PC-9 (cell line): ENCODE measurements at regions not wholly inside any gene's neighbourhood (a gene's known extent, or its start where the extent isn't known, plus 50 kb on each side); places are given as distances from the start of the nearest gene placed in this dataset.

Experiments used
- BruUV-seq: library from RNA; stranded (reverse); fragments of 400-500 nt; replicated peaks from 2 replicates; lab custom pipeline; 2021; lab: Mats Ljungman, UMichigan
- CTCF ChIA-PET: fragments of 300-600 bp; sonication (Branson Sonifier 250); formaldehyde crosslinking; loops from one replicate; lab custom pipeline; 2022; ENCODE audit warnings: antibody characterized with exemption; lab: Charles Lee
- POLR2A ChIA-PET: fragments of 300-600 bp; sonication (Branson Sonifier 250); formaldehyde crosslinking; loops from one replicate; lab custom pipeline; 2022; ENCODE audit warnings: antibody characterized with exemption; ENCODE audit not compliant: unreplicated experiment; lab: Charles Lee
- DNase-seq, 2 experiments: peaks; one replicate each; pipeline versions ENCODE4 v3.0.0 to v3.0.0-alpha.2; 2015 to 2022; ENCODE audit warnings: mixed read lengths in 1 of 2
- H2AFZ ChIP-seq: fragments of 200-600 bp; sonication (generic); 2 replicates; pipeline ENCODE4 v1.8.1; 2017; ENCODE audit warnings: antibody characterized with exemption
- H3F3A ChIP-seq: fragments of 200-600 bp; sonication (generic); 2 replicates; pipeline ENCODE4 v1.8.1; 2017; ENCODE audit warnings: antibody characterized with exemption, mild to moderate bottlenecking, low read depth; ENCODE audit not compliant: insufficient read depth
- H3K27ac ChIP-seq: fragments of 200-600 bp; sonication (generic); 2 replicates; pipeline ENCODE4 v1.6.1; 2016; ENCODE audit warnings: mixed run types
- H3K27me3 ChIP-seq: fragments of 200-600 bp; sonication (generic); 2 replicates; pipeline ENCODE4 v1.6.1; 2016; ENCODE audit warnings: low read depth, mixed run types; ENCODE audit not compliant: insufficient read depth
- H3K36me3 ChIP-seq: fragments of 200-600 bp; sonication (generic); 2 replicates; pipeline ENCODE4 v1.6.1; 2016; ENCODE audit warnings: low read depth, mixed run types
- H3K4me1 ChIP-seq: fragments of 200-600 bp; sonication (generic); replicated peaks from 2 replicates; pipeline ENCODE4 v1.6.1; 2016; ENCODE audit warnings: mixed run types; ENCODE audit not compliant: insufficient read depth
- H3K4me2 ChIP-seq: fragments of 200-600 bp; sonication (generic); 2 replicates; pipeline ENCODE4 v1.6.1; 2017; ENCODE audit warnings: mixed run types
- H3K4me3 ChIP-seq: fragments of 200-600 bp; sonication (generic); 2 replicates; pipeline ENCODE4 v1.6.1; 2016; ENCODE audit warnings: mixed run types
- H3K79me2 ChIP-seq: fragments of 200-600 bp; sonication (generic); 2 replicates; pipeline ENCODE4 v1.6.1; 2017; ENCODE audit warnings: low read depth, mixed run types
- H3K9me2 ChIP-seq: fragments of 200-600 bp; sonication (generic); 2 replicates; pipeline ENCODE4 v1.8.1; 2017; ENCODE audit warnings: mild to moderate bottlenecking; ENCODE audit not compliant: insufficient read depth
- H3K9me3 ChIP-seq: fragments of 200-600 bp; sonication (generic); 2 replicates; pipeline ENCODE4 v1.8.1; 2016; ENCODE audit warnings: low read depth; ENCODE audit not compliant: insufficient read depth
- H4K20me1 ChIP-seq: fragments of 200-600 bp; sonication (generic); 2 replicates; pipeline ENCODE4 v1.8.1; 2017; ENCODE audit not compliant: insufficient read depth
- EZH2 ChIP-seq: fragments of 200-600 bp; sonication (generic); IDR thresholded peaks from 2 replicates; pipeline ENCODE4 v1.8.0; 2017; ENCODE audit warnings: antibody characterized with exemption, low read depth
- intact Hi-C: fragments of 100-400 bp; cut with micrococcal nuclease; formaldehyde crosslinking; loops from one replicate; pipeline ENCODE4 v1.10.0; 2022; ENCODE audit not compliant: unreplicated experiment
- TF ChIP-seq, protein P1 (sequence below): fragments of 200-600 bp; sonication (generic); conservative IDR thresholded peaks from 2 replicates; pipeline ENCODE4 v1.6.1; 2017; ENCODE audit warnings: mixed run types, antibody characterized with exemption, mild to moderate bottlenecking, moderate library complexity

DNA sequence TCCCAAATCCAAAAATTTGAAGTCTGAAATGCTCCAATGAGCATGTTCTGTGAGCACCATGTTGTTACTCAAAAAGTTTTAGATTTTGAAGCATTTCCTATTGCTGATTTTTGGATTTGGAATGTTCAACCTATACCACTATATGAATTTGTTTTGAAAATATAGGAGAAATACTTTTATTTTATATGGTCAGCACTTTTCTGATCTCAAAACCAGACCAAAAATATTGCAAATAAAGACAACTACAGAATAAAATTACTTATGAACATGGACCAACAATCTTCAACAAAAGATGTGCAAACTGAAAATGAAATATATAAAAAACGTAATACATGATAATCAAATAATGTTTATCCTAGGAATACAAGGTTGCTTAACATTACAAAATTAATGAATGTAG lies 73.7 kb upstream of the APOBEC4 start:
- POLR2A ChIA-PET: no interaction called here
- no peaks in the 10 kb centered on the region; the same call in 1 of the 2 replicates for H3K9me2 ChIP-seq
- no peaks in the 10 kb centered on the region for H3F3A ChIP-seq
- no peaks in the 10 kb centered on the region for H3K9me3 ChIP-seq
- no peak for DNase-seq
- H3K79me2 ChIP-seq: no peaks in the 10 kb centered on the region
- TF ChIP-seq EZH2: no peak
- TF ChIP-seq, protein P1, sequence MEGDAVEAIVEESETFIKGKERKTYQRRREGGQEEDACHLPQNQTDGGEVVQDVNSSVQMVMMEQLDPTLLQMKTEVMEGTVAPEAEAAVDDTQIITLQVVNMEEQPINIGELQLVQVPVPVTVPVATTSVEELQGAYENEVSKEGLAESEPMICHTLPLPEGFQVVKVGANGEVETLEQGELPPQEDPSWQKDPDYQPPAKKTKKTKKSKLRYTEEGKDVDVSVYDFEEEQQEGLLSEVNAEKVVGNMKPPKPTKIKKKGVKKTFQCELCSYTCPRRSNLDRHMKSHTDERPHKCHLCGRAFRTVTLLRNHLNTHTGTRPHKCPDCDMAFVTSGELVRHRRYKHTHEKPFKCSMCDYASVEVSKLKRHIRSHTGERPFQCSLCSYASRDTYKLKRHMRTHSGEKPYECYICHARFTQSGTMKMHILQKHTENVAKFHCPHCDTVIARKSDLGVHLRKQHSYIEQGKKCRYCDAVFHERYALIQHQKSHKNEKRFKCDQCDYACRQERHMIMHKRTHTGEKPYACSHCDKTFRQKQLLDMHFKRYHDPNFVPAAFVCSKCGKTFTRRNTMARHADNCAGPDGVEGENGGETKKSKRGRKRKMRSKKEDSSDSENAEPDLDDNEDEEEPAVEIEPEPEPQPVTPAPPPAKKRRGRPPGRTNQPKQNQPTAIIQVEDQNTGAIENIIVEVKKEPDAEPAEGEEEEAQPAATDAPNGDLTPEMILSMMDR: no peak
- intact Hi-C loops: no loop called here
- no peaks in the 10 kb centered on the region for H3K4me1 ChIP-seq
- no peak overlapping the region for H3K4me2 ChIP-seq
- H4K20me1 ChIP-seq: no peaks in the 10 kb centered on the region
- CTCF ChIA-PET: no interaction called here
- H3K27ac ChIP-seq: no peak overlapping the region
- no peak overlapping the region for H3K4me3 ChIP-seq
- no peak overlapping the region for H2AFZ ChIP-seq
- no TSS peak for BruUV-seq
- no peaks in the 10 kb centered on the region for H3K36me3 ChIP-seq
- H3K27me3 ChIP-seq: no peaks in the 10 kb centered on the region

DNA sequence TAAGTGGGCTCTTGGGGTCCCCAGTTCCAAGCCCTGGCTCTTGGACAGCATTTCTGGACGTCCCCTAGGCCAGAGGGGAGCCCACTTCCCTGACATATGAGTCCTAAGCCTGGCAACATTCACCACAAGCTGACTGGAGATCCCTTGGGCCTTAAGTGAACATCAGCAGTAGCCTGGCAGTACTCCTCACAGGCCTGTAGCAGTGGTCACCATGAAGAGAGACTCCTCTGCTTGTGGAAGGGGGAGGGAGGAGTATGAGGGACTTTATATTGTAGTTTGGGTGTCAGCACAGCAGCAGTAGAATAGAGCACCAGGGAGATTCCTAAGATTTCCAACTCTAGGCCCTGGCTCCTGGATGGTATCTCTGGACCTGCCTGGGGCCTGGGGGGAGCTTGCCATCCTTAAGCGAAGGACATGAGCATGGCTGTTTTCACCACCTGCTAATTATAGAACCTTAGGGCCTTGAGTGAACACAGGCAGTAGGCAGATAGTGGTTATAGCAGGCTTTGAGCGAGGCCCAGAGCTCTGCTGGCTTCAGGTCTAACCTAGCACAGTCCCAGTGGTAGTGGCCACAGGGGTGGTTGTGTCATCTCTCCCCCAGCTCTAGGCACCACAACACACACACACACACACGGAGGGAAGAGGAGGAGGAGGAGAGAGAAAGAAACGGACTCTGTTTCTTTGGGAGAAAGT lies 71.4 kb upstream of the APOBEC4 start:
- no TSS peak for BruUV-seq
- no peaks in the 10 kb centered on the region for H3K36me3 ChIP-seq
- H3K27me3 ChIP-seq: no peaks in the 10 kb centered on the region
- no peak overlapping the region for H3K4me3 ChIP-seq
- H2AFZ ChIP-seq: no peak overlapping the region
- H3F3A ChIP-seq: no peaks in the 10 kb centered on the region
- ChIA-PET POLR2A (no interaction called here), CTCF (no interaction called here)
- peaks cover 11% of the 10 kb centered on the region; the same call in 1 of the 2 replicates for H3K4me1 ChIP-seq
- no peak overlapping the region for H3K4me2 ChIP-seq
- intact Hi-C loops: no loop called here
- DNase-seq: no peak
- no peaks in the 10 kb centered on the region for H4K20me1 ChIP-seq
- no peaks in the 10 kb centered on the region for H3K9me3 ChIP-seq
- TF ChIP-seq, protein P1: no peak
- no peak for TF ChIP-seq EZH2
- no peak overlapping the region for H3K27ac ChIP-seq
- no peaks in the 10 kb centered on the region; the same call in 1 of the 2 replicates for H3K9me2 ChIP-seq
- no peaks in the 10 kb centered on the region for H3K79me2 ChIP-seq

DNA sequence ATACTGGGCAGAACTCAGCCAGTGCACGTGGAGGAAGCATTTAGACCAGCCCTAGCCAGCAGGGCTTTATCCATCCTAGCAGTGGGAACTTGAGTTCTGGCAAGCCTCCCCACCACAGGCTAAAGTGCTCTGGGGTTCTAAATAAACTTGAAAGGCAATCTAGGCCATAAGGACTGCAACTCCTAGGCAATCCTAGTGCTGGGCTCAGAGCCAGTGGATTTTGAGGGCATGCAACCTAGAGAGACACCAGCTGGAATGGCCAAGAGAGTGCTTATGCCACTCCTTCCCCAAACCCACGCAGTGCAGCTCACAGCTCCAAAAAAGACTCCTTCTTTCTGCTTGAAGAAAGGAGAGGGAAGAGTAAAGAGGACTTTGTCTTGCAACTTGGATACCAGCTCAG lies 70.5 kb upstream of the APOBEC4 start:
- H3K27me3 ChIP-seq: no peaks in the 10 kb centered on the region
- H4K20me1 ChIP-seq: no peaks in the 10 kb centered on the region
- ChIA-PET POLR2A (interaction anchor here (0.6 kb wide), 1 partner anchor 22 kb away, joined by 7 read pairs; no protein-coding TSS in a partner anchor), CTCF (no interaction called here)
- H2AFZ ChIP-seq: no peak overlapping the region
- no TSS peak for BruUV-seq
- H3K9me2 ChIP-seq: no peaks in the 10 kb centered on the region; the same call in 1 of the 2 replicates
- intact Hi-C loops: no loop called here
- no peaks in the 10 kb centered on the region for H3F3A ChIP-seq
- DNase-seq: no peak
- TF ChIP-seq, protein P1: no peak
- no peaks in the 10 kb centered on the region for H3K36me3 ChIP-seq
- H3K9me3 ChIP-seq: no peaks in the 10 kb centered on the region
- H3K4me1 ChIP-seq: peaks cover 19% of the 10 kb centered on the region
- no peaks in the 10 kb centered on the region for H3K79me2 ChIP-seq
- no peak overlapping the region for H3K4me2 ChIP-seq
- no peak overlapping the region for H3K4me3 ChIP-seq
- H3K27ac ChIP-seq: no peak overlapping the region
